ENCODE measurements at regions not wholly inside any gene's neighbourhood (a gene's known extent, or its start where the extent isn't known, plus 50 kb on each side); places are given as distances from the start of the nearest gene placed in this dataset.

DNA sequence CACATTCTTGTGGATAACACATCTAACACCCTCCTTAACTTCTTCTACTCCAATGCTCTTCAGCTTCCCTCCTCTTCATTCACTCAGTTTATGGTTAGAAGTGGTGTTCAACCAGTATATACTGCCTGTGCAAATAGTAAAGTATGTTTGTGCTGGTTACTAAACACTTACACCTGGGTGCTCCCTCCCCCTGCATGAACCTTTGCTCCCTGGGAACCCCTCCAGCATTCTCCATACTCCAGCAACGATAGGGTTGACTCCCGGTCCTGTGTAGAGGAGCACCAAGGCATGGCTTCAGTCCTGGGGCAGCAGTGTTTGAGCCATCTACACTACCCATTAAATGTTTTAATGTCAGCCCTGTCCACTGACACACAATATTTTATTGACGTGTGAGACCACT lies 407.5 kb upstream of the DPH6 start:
- in situ Hi-C loops (cut with MboI): no loop called here
- Histone ChIP-seq H3K9me3 (replicated peaks; ENCODE audit: control insufficient read depth, insufficient read depth, low read depth, low read length) (no peaks in the 10 kb centered on the region), H3K27me3 (ENCODE audit: control insufficient read depth in 2 of 2, insufficient read depth in 2 of 2, low read length in 2 of 2) (no peaks in the 10 kb centered on the region), H2AFZ (ENCODE audit: low read depth, low read length) (no peak overlapping the region), H3K79me2 (ENCODE audit: control insufficient read depth, insufficient read depth, low read length) (no peaks in the 10 kb centered on the region), H3K4me3 (no peak overlapping the region), H3K4me1 (replicated peaks in 1 of 2; ENCODE audit: control insufficient read depth in 2 of 2, insufficient read depth in 2 of 2, low read length in 2 of 2) (no peaks in the 10 kb centered on the region), H4K20me1 (replicated peaks; ENCODE audit: control insufficient read depth, insufficient read depth, low read length) (no peaks in the 10 kb centered on the region), H3K9me1 (ENCODE audit: control insufficient read depth, insufficient read depth, low read length) (no peaks in the 10 kb centered on the region), H3K9ac (ENCODE audit: insufficient read depth in 1 of 2, low read depth in 2 of 2, low read length in 2 of 2) (no peak overlapping the region), H3K36me3 (ENCODE audit: control insufficient read depth, insufficient read depth, low read length) (no peaks in the 10 kb centered on the region), H3K4me2 (ENCODE audit: insufficient read depth, low read length) (no peak overlapping the region), H3K27ac (ENCODE audit: extremely low read depth, low read depth, low read length) (no peak overlapping the region)
- ChIA-PET CTCF (ENCODE audit: low intra/inter-chr PET ratio) (no interaction called here), POLR2A (no interaction called here)
- no peak for DNase-seq (ENCODE audit: extremely low read depth in 1 of 4, low spot score in 3 of 4)
- no peak for FAIRE-seq
- intact Hi-C loops (cut with micrococcal nuclease): no loop called here
- BruUV-seq (replicated peaks): no TSS peak
- ATAC-seq: no peak
- TF ChIP-seq PTTG1 (tag; IDR thresholded peaks at IDR 0.05; ENCODE audit: low read depth) (no peak), ZNF512 (tag; IDR thresholded peaks at IDR 0.05) (no peak), NELFE (IDR thresholded peaks at IDR 0.05; ENCODE audit: insufficient read depth, insufficient read length) (no peak), ZC3H8 (IDR thresholded peaks at IDR 0.05) (no peak), HINFP (tag; conservative IDR thresholded peaks at IDR 0.05; ENCODE audit: low read depth) (no peak), NONO (IDR thresholded peaks at IDR 0.05; ENCODE audit: low read depth in 2 of 2, low read length in 1 of 2) (no peak), PHB (CRISPR knock-in tag; IDR thresholded peaks at IDR 0.05) (no peak), SIRT6 (IDR thresholded peaks at IDR 0.05; ENCODE audit: low read depth, low read length) (no peak), GATAD2A (IDR thresholded peaks at IDR 0.05) (no peak)
- TF ChIP-seq, protein P1, sequence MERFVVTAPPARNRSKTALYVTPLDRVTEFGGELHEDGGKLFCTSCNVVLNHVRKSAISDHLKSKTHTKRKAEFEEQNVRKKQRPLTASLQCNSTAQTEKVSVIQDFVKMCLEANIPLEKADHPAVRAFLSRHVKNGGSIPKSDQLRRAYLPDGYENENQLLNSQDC (CRISPR knock-in tag; IDR thresholded peaks at IDR 0.05): no peak
- 0% methylated on average over 3 of the region's 3 CpGs for WGBS (ENCODE audit: insufficient coverage, low coverage, missing lambda C conversion rate)
